Stimulated activated CD4-positive, alpha-beta T cell treated with anti-CD3 and anti-CD28 coated beads, Interleukin-12 subunit alpha, Interleukin-12 subunit beta, amount 100 ng/mL, for 24 hours (primary cell): ENCODE measurements at regions not wholly inside any gene's neighbourhood (a gene's known extent, or its start where the extent isn't known, plus 50 kb on each side); places are given as distances from the start of the nearest gene placed in this dataset.
"Not testable (repeated sequence)": the region's sequence is repeated elsewhere in the genome, so short reads cannot be mapped to it uniquely, and the experiment has no call there.

ENCODE experiments used
- DNase-seq, 2 experiments: peaks; one replicate each; pipeline ENCODE4 v3.0.0-alpha.2; 2020; ENCODE audit warnings: low read depth in 2 of 2

DNA sequence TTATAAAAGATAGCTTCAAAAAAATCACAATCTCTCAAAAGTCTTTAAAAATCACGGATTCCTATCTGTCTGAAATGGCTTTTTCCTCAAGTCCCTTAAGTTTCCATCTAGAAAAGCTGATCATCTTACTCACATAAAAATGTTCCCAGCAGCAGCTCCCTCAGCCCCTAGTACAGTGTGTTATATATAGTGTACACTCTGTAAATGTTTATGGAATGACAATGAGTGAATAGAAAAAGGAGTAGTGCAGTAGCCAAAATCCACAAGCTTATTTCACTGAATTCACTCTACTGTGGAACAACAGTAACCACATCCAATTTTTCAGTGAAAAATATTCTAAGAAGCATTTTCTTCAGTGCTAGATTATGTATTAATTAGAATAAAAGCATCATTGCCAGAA, 609.4 kb downstream of the DTWD2 start:
- DNase-seq = no peak

DNA sequence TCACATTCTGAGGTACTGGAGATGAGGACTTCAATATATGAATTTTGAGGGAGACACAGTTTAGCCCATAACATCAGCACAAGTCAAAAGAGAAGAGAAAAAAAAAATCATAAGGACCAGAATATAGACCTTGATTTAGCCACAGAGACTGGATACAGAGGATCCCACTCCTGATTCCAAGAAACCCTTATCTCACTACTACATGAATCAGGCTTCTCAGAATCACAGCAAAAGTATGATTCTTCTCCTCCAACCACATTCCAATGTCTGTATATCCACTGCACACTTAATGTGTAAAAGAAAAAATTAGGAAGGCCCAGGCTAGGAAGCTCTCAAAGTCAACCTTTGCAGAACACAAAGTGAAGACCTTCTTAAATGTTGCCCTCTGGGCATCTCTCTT, 610.9 kb downstream of the DTWD2 start:
- DNase-seq = no peak

DNA sequence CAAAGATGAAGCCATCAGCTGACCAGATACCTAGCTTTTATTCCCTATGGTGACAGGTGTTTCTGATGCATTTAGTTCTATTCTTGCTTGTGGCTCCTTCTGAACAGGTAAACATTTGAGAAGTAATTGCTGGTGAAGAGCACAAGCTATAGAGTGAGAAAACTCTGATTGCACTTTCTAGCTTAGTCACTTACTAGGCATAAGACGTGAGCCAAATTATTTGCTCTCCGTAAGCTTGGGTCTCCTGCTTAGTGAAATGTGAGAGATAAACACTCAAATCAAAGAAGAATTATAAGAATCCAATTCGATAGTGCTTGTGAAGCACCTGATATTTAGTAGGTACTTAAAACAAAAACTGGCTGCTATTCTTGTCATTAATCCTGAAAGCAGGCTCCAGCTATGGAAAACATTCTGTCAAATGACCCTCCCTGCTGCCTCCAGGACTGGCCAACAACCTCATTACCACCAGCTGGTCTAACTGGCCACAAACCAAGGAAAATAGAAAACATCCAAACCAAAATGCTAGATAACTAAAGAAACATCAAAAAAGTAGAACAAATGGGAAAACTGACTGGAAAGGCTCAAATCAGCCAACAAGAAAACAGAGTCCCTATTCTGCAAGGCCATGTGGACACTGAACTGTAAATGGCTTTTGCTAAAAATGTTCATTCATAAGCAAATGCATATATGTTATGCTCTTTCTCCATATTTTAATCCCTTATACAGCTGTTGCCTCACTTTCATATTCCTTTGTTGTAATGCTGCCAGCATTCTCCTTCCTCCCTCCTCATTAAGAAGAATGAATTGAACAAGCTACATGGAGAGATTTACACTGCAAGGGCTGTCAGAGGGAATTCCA, 616.1 kb downstream of the DTWD2 start:
- DNase-seq = no peak

DNA sequence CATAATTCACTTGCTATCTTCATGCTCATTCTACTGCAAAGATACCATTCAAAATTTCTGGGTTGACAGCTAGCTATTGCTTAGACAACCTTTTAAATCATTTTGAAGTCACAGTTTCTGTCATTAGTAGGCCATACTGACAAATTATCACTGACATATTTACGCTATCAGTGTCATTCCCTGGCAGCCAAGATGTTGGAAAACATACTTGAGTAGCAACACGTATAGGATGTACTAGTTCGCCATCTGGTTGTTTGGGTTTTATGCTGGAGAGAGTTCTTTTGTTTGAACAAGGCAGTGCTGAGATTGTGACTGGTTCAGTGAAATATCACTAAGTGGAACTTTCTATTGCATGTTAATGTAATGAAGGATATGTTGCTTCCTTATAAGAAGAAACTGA, 621.9 kb downstream of the DTWD2 start:
- no peak for DNase-seq

DNA sequence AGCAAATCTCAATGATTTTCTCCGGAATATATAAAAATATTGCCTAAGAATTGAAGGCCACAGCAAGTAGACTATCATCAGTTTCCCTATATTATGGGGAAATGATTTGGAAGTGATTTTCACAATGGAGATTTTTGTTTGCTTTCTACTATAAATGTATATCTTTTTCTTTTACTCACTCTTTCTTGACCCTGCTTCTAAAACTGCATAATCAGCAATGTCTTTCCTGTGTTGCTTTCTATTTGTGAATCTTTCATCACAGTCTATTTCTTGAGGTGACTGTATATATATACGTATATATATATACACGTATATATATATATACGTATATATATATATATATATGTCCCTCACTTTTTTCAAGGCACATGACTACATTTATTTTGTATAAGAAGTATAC, 622.6 kb downstream of the DTWD2 start:
- DNase-seq = no peak

DNA sequence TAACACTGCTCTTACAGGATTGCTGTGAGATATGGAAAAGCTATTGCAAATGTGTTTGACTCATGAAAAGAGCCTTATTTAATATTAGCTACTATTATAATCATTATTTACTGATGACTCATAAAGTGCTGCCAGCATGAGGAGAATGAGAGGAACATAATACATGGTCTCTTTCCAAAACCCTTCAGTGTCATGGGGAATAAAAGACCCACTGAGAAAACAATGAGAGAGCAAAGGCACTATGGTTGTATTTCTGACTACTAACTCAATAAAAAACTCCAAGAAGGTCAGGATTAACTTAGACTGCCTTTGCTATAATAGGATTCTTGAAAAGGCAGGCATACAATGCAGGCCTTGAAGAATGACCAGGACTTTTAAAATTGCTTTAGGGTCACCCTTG, 633.5 kb downstream of the DTWD2 start:
- no peak for DNase-seq

DNA sequence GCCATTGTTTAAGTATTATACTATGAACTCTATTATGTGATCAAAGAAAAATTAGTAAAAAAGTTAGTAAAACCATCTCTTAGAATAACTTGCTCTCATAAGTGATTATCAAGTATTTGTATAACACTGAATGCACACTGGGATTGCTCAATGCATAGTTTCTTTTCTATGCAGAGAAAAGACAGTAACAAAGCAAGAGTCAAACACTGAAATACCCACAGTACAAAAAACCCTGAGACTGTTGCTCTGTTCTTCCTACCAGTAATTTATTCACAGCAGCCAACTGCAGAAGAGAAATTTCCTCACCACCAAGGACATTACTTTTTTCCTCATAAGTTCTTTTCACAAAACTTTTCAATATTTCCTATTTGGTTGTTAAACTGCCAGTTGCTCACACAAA, 634.4 kb downstream of the DTWD2 start:
- DNase-seq = no peak

DNA sequence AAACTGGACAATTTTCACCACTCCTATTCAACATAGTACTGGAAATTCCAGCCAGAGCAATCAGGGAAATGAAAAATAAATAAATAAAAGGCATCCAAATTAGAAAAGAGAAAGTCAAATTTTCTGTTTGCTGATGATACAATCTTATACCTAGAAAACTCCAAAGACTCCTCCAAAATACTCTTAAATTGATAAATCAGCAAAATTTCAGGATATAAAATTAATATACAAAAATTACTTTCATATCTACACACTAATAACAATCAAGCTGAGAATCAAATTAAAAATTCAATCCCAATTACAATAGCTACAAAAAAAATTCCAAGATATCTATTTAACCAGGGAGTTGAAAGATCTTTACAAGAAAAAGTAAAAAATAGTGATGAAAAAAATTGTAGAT, 651.9 kb downstream of the DTWD2 start:
- DNase-seq = no peak

DNA sequence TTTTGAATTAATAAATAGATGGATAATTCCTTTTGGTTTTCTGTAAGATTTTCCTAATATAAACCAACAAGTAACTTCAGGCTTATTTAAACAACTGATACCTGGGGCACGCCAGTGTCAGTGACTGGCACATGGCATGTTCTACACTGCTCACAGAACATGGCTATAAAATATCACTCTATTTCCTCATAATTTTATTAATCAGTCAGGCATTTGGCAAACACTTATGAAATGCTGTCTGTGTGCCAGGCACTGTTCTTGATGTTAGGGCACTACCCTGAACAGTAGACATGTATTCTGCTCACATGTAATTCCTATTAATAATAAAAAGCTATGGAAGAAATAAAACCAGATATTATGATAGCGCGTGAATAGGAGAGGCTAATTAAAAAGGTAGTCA, 661.0 kb downstream of the DTWD2 start:
- DNase-seq = no peak

DNA sequence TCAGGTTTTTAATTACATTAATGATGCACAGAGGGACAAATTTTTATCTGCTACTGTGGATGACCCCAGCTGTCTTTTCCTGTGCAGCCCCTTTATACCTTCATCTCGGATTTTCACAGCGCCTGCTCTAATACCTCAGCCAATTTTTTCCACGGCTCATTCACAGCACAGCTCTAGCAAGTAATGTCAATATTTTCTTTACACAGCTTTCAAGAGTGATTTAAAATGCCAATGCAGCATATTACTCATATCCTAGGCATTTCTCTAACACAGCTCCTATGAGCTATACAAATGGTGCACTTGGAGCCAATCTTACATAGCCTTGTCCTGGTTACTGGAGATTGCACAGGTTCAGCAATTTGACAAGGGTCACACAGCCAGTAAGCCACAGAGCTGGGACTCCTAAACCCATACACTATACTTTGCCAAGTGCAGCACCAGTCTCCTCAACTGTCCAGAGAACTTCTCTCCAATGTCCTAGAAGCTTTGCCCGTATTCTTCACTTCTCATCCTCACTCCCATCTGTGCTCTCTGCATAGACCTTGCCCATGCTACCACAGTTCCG, 661.8 kb downstream of the DTWD2 start:
- no peak for DNase-seq

DNA sequence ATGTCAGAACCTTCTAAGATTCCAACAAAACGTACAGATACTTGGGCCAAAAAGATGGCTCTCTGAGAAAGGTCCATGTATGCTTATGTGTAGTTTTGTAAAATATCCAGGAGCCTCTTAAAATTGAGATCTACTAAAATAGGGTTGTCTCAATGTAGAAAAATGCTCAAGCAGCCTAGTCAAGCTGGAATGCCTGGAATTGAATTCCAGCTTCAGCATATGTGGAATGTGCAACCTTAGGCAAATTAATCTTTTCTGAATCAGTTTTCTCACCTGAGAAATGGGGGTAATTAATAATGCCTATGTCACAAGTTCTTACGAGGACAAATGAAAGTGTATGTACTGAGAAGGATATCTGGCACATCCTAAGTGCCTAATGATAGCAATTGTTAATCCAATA, 662.4 kb downstream of the DTWD2 start:
- no peak for DNase-seq

DNA sequence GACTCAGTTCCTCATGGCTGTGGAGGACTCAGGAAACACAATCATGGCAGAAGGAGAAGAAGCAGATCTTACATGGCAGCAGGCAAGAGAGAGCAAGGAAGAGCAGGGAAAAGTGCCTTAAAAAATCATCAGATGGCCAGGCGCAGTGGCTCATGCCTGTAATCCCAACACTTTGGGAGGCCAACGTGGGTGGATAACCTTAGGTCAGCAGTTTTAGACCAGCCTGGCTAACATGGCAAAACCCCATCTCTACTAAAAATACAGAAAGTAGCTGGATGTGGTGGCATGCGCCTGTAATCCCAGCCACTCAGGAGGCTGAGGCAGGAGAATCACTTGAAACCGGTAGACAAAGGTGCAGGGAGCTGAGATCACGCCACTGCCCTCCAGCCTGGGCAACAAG, 664.6 kb downstream of the DTWD2 start:
- not testable (repeated sequence) for DNase-seq

DNA sequence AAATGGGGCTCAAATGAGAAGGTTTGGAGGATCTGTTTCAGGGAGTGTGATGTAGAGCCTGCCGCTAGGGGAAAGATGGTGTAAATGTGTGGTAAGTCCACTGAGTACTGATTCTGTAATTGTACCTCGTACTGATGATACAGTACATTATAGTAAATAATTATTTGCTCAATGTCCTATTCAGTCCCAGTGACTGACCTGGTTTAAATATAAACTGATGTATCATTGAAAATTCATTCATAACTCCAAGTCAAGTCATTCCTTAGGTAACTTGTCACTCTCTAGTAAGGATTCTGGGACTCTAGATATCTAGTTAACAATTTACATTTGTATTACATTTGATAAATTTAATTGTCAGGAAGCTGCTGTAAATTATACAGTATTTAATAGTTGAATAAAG, 667.3 kb downstream of the DTWD2 start:
- DNase-seq = no peak

DNA sequence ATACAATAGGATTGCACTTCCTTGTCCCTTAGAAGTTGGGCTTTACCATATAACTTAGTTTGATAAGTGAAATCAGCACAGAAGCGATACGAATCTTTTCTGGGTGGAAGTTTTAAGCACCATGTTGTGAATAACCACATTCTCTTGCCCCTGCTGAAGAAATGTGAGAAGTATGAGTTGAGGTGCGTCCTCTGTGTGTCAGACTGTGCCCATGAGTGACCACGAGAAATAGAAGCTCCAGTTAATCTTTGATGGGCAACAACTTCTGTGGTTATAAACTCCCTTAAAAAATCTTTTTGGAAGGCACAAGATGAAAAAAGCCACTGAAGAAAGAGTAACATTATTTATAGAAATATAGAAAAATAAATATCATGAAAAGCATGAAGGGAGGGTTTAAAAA, 668.2 kb downstream of the DTWD2 start:
- DNase-seq = no peak

DNA sequence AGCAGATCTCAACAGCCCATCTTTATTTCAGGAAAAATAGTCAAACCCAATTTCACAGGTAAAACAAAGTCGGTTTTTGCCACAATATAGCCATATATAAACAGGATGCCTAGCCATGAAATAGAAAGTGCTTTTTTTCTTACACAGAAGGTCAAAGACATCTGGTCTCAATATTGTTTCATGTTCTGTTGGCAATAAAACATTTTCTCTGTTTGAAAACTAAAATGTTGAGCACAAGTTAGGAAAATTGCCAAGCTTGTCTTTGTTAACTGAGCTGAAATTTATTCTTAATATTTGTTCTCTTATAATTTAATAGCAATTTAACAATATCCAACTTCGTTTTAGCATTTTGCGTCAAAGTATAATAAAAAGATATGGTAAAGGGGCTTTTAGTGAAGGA, 673.4 kb downstream of the DTWD2 start:
- DNase-seq = no peak

DNA sequence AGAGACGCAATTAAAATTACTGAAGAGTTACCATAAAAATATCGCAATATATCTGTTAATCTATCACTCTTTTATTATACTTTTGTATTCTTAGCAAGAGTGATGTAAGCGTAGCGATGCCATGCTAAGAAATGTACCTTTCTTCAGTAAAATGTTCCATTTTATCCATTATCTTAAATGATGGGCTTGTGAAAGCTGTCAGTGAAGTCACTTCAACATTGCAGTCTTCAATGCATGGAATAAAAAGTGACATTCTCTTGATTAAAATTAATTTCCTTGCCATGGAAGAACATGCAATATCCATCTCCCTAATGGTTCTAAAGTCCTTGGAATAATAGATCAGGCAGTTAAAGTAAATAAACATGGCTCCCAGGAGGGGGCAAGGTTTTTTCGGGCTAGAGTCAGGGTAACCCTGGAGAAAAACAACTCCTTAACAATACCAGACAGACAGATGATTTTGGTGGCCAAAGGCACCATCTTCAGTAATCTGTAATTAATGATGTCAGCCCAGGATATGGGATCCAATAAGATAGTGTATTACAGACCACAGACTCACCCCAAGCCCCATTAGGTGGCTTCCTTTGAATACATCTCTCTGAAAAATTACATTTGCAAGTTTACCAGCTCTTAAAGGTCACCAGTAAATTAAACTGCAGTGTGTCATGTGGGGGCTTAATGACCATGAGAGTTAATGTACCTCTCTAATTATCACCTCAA, 677.1 kb downstream of the DTWD2 start:
- no peak for DNase-seq

DNA sequence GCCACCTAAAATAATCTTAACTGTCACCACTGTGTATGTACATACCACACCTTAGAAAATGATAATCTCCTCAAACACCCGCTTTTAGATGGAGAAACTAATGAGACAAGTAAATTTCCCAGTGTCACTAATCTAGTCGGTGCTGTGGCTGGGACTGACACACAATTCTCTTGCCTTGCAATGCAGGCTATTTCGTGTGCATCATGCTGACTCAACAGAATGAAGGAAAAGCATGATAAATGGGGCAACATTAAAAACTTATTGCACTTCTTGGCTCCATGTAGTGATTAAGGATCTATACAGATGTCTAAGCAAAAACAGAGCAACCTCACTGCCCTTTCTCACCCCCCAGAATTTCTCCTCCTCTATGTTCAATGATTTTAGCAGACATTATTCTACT, 677.9 kb downstream of the DTWD2 start:
- no peak for DNase-seq

DNA sequence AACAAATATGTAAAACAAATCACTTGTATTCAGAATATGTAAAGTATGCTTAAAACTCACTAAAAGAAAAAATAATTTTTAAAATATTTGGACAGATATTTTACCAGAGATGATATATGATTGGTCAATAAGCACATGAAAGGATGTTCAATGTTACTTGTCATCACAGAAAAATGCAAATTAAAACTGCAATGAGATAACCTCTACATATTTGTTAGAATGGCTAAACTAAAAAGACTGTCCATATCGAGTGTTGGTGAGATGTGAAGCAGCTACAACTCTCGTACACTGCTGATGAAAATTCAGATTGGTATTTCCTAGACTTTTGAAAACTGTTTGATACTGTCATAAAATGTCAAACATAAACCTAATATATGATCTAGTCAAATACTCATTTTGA, 685.1 kb downstream of the DTWD2 start:
- DNase-seq = no peak

DNA sequence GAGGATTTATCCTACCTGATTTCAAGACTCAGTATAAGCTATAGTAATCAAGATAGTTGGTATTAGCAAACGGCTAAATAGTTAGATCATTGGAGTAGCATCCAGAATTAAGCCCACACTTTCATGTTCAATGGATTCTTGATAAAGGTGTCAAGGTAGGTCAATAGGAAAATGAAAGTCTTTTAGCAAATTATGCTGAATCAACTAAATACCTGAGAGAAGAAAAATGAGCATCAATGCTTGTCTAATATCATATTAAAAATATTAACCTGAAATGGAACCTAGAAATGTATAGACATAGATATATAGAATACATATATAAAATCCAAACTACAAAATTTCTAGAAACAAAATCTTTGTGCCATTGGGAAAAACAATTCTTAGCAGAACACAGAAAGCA, 685.6 kb downstream of the DTWD2 start:
- no peak for DNase-seq

DNA sequence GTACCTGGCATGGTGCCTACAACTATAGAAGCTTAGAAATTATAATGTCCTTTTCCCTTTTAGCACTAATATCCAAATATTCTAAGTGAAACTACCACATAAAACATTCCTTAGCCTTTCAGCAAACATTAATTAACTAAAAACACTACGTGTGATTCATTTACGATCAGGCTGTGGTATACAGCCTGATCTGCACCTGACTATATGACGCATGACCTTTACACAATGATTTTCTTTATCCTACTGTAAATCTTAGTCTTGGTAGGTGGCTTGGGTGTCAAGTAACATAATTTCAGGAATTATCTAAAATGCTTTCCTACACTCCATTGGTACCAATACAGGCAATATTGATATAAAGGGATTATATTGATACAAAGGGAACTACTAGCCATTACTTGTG, 686.7 kb downstream of the DTWD2 start:
- DNase-seq = no peak

DNA sequence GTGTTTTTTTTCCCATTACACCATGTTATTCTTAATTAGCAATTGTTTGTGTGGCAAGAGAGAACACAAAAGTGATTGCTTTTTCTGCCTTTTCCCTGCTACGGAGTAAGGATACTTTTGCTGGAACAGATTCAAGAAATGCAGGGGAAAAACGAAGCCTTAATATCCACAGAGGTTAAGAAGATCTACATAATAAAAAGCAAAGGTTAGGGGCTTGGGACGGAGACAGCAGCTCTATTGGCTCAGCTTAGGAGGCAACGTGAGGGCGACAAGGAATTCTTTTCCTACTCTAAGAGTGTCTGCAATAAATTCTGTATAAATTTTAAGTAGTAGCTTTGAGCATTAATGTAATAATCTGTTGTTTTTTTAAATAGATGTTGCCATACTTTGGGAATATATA, 693.3 kb downstream of the DTWD2 start:
- no peak for DNase-seq

DNA sequence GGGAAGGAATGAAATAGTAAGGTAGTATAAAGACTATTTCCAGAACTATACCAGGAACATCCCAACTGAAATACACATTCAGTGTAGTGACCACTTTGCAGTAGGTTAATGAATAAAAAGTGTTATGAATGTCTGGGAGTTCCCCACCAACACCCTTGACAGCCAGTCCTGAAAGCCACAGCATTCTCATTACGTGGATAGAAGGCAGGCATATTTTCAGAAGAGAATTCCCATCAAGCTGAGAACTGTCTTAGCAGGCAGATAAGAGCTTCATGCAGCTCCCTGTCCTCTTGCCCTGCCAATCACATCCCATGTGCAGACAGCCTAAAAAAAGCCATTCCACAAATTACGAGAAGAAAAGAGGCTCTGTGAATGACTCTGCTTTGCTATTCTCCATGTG, 695.0 kb downstream of the DTWD2 start:
- no peak for DNase-seq

DNA sequence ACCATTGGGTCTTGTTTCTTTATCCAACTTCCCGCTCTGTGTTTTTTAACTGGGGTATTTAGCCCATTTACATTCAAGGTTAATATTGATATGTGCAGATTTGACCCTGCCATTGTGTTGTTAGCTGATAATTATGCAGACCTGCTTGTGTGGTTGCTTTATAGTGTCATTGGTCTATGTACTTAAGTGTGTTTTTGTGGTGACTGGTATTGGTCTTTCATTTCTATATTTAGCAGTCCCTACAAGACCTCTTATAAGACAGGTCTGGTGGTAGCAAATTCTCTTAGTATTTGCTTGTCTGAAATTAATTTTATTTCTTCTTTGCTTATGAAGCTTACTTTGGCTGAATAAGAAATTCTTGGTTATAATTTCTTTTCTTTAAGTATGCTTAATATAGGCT, 698.1 kb downstream of the DTWD2 start:
- DNase-seq = no peak
